NCI-H2227 (cell line): ENCODE measurements at regions not wholly inside any gene's neighbourhood (a gene's known extent, or its start where the extent isn't known, plus 50 kb on each side); places are given as distances from the start of the nearest gene placed in this dataset.

ENCODE experiments used
- DNase-seq: peaks from one replicate; lab custom pipeline; 2025; ENCODE audit not compliant: unreplicated experiment; lab: John Stamatoyannopoulos, UW

DNA sequence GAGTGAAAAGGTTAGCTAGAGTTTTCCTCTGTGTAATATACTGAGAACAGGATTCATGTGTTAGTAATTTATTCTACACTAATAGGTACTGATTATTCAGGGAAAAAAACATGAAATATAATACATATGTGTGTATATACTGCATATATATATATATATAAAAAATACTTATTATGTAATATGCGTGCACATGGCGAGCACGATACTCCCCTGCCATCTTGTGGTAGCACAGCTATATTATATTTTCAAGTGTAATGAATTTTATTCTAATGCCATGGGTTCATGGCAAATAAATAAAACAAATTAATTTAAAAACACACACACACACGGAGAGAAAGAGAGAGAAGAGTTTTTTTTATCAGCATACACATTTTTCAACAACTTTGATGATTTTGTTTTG lies 460.6 kb downstream of the KCNJ2 start:
- no peak for DNase-seq

DNA sequence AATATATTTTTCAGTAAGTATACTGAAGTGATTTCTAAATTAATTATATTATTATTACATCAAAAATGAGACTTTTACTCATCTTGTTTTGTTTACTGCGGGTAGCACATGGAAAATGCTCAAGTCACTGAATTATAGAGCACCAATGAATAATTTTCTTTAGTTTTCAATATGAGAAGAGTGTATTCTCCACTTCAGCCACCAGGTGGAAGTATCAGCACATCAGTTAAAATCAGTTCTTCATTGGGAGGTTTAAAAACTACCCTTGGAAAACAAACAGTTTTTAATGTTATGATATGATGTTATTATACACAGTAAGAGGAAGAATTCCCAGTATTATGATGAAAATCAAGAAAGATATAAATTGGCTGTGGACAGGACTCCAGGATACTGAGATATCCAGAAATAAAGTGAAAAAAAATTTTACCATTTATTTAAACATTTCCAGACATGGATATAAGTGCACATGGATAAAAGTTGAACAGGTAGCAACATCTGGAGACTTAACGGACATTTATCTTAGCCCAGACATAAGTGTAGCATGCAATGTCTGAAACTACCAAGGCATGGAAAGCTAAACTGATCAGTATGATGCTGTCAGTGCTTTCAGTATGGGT lies 467.3 kb downstream of the KCNJ2 start:
- DNase-seq = peak; percentile 69

DNA sequence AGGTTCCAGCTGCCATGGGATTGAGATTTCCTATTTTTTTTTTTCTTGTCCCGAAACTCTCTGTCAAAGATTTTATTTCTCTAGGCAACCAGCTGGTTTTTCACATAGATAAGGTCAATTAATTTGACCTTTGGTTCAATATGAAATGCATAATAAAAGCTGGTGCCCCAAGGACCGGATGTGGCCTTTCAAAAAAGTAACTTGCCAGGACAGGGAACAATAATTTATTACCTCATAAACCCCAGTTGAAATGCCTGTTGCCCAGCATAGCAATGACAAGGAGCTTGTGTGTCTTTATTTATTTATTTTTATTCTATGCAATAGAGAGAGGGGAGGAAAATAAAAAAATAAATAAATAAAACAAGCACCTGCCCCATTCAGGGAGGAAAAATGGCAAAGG lies 472.7 kb downstream of the KCNJ2 start:
- DNase-seq = no peak

DNA sequence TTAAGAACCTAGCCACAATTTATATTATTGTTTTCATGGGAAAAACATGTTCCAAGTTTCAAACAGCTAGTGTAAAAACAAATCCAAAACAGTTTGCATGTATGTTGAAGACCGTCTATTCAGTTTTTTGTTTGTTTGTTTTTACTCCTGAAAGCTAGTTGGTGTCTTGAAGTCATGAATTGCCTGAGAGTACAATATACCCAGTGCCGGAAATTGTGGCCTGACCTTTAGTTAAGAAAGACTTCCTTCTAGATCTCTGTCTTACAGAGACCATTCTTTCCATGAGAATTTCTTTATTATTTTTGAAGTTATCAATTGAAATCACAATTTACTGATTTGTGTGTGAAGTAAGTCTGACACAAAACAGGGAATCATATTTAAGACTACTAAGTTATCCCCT lies 474.8 kb downstream of the KCNJ2 start:
- no peak for DNase-seq

DNA sequence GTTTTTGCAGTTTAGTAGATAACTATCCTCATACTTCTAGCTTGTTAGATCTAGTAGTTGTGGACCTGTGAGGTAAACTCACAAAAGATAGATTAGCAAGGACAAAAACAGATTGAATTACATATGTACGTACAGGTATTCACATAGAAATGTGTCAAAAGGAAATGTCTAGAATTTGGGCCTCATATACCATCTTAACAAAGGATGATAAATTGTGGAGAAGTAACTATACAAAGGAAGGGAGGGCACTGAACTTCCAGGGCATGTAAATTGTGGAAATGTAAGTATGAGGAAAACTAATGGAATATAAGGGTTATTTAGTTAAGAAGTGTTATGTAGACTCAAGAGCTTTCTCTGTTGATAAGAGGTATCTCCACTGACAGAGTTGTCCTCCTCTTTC lies 477.3 kb downstream of the KCNJ2 start:
- DNase-seq = no peak

DNA sequence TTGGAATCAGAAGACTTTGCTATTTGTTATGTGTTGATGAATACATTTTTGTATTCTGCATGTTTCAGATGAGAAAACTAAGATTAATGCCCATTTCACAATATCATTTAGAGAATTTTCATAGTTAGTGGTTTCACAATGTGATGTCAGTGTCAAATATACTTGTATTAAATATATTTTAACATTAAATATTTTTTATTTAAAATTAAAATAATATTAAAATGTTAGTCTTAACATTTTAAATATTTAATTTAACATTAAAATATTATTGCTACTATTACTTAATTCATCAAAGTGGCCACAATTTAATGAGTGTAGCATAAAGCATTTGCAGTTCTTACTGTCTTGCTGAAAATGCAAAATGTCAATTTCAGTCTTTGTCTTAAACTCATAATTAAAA lies 478.8 kb downstream of the KCNJ2 start:
- no peak for DNase-seq

DNA sequence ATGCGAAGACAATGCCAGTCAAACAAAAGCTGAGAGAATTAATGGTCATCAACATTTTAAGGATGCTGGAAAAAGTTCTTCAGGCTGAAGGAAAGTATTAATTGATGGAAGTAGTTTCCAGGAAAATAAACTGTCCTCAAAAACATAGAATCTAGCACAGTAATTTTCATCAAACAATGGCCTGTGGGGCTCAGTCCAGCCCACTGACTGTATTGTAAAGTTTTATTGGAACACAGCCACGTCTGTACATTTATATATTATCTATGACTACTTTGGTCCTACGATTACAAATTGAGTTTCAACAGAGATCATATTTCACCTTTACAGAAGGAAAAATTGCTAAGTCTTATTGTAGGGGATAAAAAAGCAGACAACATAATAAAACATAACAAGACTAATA lies 484.5 kb downstream of the KCNJ2 start:
- DNase-seq = no peak

DNA sequence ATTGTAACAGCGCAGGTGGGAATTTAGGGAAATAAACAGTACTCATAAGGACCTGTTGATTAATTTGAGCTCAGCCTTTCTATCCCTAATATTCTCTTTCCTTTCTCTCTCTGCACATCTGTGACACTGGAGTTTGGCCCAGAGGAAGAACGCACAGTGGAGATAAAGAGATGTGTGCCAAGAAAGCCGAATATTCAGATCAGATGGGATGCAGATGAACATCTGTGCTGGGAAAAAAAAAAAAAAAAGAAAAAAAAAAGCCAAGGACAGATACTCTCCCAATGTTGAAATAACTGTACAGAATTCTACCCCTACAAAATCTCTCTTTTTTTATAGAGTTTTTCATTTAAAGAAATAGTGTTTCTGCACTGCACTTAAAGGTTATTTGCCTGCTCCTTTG lies 485.4 kb downstream of the KCNJ2 start:
- no peak for DNase-seq

DNA sequence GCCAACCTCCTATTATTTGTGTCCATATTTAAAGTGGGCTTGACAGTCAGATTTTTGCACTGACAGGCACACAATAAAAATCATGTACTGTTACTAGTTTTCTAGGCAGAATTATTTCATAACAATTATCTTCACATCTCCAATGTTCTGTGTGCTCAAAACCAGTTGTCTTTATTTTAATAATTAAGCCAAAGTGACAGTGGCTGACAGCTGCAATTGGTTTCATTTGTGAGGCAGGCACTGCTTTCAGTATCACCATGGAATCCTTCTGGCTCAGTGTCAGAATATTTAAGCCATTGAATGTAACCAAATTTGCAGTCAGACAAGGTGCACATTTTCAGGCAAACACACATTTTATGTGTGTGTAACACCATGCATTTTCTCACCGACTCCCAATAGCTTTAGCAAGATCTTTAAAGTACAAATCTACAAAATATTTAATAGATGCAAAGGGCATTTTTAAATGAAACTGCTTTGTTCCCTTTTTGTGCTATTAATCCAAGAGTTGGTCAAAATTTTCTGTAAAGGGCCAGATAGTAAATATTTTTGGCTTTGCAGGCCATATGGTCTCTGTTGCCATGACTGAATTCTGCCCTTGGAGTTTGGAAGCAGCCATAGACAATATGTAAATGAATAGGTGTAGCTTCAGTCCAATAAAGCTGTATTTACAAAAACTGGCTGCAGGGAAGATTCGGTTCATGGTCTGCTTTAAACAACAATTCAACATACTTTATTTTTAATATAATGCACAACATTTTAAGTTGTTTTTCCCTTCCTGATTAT lies 486.0 kb downstream of the KCNJ2 start:
- no peak for DNase-seq

DNA sequence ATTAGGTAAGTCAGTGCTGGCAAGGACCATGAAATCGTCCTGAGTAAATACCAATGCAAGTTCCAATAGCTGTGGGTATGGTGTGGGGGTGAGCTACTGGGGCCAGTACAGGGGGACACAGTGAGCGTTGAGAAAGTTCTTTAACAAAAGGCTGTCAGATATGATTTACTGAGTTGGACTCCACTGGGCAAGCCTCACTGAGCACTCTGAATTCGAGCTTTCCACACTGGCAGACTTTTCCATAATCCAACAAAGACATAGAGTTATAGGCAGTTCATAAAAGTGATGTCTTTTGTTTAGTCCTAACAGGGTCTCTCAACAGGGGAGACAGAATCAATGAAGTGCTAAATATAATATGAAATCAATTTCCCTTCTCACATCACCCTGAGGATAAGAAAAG lies 489.0 kb downstream of the KCNJ2 start:
- no peak for DNase-seq

DNA sequence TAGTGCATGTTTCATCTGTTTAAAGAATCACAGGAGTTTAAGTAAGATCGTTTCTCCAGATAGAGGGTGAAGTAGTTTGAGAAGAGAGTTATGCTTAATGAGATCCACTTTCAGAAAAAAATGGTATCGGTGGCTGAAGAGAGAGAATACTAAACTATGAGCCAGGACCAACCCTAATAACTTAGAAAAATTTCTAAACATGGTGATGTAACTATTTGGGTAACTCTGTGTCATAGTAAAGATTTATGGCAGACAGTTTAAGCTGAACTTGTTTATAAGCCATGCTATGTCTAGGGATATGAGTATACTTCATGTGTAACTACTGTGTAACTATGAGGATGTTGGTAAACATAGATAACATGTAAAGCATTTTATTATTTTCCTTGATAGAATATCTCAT lies 489.5 kb downstream of the KCNJ2 start:
- no peak for DNase-seq

DNA sequence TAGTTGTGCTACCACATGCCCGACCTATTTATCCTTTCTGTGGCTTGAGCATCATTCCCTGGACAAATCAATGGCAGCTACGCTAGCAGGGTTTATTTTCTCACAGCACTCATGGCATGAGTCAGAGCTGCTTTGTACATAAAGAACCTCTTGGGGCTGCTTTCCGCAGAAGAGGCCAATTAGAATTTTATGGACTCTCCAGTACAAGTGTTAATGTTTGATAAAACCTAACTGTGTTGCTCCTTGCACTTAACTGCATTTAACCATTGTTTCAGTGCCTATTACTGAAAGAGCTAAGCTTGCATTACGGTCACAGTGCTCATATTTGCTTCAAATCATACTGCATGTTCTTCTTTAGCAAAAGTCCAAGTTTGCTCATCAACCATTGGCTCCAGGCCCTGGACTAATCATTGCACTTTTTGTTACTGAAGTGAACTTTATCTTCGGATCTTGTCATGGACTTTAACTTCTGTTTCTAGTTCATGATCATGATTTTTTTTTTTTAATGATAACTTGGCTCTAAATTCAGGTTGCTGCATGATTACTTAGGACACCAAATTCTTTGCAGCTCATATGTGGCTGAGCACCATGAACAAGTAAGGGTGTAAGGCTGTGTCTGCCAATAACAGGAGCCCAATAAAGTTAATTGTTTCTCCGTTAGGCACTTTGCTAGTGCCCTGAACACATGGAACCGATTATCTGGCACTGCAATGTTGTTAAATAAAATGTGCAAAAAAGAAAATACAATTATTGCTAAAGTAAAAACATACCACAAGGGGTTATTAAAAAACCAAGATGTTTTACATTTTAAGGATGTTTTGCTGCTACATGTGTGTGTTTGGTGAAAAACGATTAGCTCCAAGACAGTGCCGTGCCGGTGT lies 492.2 kb downstream of the KCNJ2 start:
- DNase-seq = peak; percentile 52

DNA sequence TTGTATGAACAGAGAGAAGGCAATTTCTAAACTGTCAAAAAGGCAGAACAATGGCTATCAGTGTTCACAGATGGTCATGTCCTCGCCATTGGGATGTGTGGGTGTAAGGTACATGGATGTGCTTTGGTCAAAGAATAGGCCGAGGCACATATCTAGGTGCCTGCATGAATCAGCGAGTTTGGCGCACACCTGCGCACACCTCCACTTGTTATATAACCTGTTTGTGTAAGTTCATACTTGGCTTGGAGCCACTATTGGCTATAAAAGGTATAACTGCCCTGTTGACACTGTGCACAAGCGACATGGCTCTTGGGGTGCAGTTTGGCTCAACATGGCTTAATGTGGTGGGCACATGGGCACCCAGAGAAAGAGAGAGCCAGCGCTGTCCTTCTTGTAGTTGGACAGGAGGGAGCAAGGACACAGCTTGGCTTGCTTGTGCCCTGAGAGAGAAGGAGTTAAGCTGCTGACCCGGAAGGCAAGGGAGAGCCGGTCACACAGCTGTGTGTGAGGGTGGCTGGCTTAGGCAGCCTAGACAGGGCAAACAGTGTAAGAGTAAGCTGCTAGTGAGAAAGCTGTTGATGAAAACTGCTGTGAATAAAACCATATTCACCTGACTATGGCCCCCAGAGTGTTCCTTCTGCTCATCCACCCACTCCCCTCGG lies 499.1 kb downstream of the KCNJ2 start:
- no peak for DNase-seq

DNA sequence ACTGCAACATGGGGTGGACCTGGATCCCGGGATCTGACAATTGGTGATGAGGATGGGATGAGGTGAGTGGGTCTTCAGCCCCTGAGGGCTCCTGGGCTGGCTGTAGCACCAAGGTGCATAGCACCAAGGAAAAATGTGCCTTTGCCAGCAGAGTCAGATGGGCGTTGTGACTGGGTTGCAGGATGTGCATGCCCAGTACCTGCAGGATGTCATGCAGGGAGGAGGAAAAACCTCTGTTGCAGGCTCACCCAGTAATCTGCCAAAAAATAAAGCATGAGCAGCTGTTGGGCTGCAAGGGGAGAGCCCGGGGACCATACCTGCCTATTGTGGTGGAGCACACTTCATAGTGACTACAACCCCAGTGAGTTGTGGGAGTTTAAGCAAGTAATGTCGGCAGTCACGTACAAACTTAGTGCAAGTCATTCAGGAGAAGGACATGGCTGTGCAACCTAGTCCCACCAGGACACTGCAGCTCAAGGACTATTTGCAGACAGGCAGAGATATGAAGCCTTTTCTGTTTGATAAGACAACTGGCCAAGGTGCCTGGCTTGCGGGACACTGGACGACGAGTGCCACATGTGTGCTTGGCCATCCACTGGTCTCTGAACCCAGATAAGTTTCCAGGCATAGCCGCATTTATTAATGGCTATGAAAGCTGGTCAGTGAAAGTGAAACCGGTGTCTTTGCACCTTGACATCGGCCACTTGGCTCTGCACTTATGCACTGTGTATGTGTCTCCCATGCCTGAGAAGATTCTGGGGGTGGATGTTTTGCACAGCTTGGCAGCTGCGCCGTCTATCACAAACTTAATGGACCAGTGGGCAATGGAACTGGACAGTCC lies 499.8 kb downstream of the KCNJ2 start:
- DNase-seq = no peak

DNA sequence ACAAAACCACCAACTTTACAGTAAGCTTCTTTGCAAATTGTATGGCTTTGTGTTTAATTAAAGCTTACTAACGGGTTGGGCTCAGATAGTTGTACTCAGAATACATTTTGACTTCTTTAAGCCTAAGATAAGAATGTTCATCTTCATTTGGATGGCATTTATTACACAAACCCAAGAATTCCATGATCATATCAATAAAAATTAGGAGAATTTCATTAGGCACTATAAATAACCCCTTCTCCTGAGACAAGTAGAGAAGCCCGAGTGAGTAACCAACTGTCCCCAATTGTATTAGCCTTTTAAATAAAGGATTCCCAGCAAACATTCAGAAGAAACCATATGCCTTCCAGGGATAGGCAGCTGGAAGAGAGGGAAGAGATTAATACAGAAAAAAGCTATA lies 504.7 kb downstream of the KCNJ2 start:
- DNase-seq = no peak

DNA sequence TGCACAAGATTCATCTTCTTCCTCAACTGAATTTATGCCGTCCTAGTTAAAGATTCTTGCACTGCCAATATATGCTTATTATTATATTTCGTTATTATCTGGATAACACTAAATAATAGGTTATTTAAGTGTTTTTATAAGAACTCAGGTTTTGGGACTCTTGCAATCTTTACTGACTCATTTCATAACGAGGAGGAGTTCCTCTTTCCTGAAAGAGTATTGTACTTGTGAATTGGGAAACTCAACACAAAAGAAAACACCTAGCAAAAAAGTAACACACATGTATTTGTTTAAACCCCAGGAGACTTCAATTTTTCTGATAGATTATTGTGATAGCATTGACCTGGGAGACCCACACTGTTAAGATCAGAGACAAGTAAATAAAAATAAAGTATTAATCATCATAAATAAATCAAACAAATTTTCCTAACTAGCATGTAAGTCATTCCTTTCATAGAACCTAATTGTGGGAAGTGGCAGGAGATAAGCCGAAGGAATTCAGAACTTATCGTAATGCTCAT lies 505.8 kb downstream of the KCNJ2 start:
- DNase-seq = no peak

DNA sequence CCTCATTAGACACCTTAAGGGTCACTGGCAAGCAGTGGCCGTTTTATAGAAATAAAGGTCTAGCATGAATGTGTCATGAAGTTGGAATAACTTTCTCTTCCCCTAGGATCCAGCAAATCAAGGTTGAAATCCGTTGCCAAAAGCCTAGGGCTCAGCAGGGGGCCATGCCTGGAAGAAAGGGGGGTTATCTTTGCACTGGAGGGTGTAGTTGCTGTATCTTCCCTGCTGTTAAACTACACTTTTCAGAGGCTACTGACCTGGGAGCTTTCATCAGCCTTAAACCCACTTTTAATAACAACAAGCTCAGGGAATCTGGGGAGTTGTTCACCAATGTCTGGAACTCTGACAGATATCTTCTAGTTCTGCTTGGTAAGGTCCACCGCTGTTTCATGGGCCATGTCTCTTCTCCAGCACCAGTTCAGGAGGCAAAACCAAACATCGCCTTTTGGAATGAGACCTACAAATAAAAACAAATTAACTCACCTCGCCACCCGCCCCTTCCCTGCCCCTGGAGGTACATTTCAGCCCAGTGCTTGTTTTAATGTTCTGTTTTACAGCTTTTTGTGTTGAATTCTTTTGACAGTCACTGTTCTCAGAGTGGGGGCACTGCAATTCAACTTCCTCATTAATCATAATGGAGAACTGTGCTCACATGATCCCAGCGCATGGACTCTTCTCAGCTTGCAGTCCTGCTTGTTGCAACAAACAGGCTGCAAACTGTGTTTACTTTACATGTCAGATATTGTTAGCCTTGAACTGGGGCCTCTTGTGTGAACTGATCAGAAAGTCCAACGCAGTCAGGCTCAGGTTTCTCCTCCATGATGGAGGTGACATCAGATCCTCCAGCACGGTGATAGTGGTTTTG lies 508.7 kb downstream of the KCNJ2 start:
- no peak for DNase-seq

DNA sequence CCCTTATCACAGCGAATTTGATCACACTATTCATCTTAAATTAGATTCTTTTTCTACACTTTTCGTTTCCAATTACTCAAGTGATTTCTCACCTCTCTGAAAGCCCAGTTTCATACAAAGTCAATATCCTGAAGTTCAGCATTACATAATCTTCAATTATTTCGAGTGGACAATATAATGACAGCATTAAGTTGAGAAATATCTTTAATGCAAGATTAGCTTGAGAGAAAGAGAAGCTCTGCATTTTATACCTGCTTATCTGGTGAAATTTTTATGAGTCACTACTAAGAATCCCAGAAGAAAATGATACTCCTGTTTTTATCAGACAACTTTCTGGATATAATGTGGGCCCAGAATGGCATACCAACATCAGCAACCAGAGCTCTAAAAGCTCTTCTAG lies 509.6 kb downstream of the KCNJ2 start:
- DNase-seq = no peak

DNA sequence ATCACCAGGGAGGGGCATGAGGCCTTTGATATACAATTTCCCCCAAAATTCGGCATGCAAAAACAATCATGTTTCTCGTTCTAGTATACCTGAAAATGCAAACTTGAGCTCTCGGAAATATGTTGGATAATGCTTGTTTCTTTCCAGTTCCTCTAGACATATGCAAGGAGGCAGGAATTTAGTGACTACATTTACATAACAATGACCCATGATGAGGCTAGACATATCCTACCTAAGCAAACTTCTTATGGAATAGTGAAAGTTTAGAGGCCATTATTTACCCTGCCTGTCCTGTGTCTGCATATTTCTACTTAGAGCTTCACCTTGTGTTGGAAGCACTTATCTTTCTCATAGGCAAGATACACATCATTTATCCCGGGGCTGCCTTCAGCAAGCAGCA lies 514.6 kb downstream of the KCNJ2 start:
- no peak for DNase-seq
